GM06990 (cell line): ENCODE measurements at regions not wholly inside any gene's neighbourhood (a gene's known extent, or its start where the extent isn't known, plus 50 kb on each side); places are given as distances from the start of the nearest gene placed in this dataset.

ENCODE experiments used
- DNase-seq: peaks from one replicate; pipeline ENCODE4 v3.0.0-alpha.2; 2011; ENCODE audit not compliant: insufficient read length; ENCODE audit errors: extremely low read depth
- H3K27me3 ChIP-seq: replicated peaks from 2 replicates; pipeline ENCODE4 v1.6.0; 2011; ENCODE audit warnings: low read length; ENCODE audit not compliant: control insufficient read depth, insufficient read depth
- H3K36me3 ChIP-seq: 2 replicates; pipeline ENCODE4 v1.5.1; 2011; ENCODE audit warnings: low read length; ENCODE audit not compliant: control insufficient read depth, insufficient read depth
- H3K4me3 ChIP-seq: replicated peaks from 2 replicates; pipeline ENCODE4 v1.5.1; 2011; ENCODE audit warnings: low read depth, mild to moderate bottlenecking, control low read depth, low read length
- TF ChIP-seq, protein P1 (sequence below): IDR thresholded peaks from 2 replicates; pipeline ENCODE4 v1.5.1; 2011; ENCODE audit warnings: low read length, control low read depth, mild to moderate bottlenecking, inconsistent platforms; ENCODE audit not compliant: insufficient read depth, poor library complexity, severe bottlenecking

DNA sequence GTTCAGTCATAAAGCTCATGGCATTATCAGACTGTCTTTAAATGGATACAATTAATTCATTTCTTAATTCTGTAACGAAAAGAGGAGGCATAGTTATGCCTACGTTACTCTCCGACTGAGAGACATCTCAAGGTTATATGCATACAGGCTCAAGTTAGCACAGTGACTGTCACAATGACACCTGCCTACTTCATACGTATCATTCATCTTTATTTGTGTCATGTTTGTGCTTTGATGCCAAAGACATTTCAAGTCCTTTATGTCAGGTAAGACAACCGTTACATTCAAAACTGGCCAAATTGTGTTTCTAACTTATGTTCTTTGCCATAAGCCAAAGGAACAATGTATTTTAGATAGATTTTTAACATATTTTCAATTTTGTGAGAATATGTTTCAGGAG, 328.8 kb upstream of the NRG3 start:
- DNase-seq: no peak
- no peaks in the 10 kb centered on the region for H3K36me3 ChIP-seq
- H3K4me3 ChIP-seq: no peak overlapping the region
- TF ChIP-seq, protein P1, sequence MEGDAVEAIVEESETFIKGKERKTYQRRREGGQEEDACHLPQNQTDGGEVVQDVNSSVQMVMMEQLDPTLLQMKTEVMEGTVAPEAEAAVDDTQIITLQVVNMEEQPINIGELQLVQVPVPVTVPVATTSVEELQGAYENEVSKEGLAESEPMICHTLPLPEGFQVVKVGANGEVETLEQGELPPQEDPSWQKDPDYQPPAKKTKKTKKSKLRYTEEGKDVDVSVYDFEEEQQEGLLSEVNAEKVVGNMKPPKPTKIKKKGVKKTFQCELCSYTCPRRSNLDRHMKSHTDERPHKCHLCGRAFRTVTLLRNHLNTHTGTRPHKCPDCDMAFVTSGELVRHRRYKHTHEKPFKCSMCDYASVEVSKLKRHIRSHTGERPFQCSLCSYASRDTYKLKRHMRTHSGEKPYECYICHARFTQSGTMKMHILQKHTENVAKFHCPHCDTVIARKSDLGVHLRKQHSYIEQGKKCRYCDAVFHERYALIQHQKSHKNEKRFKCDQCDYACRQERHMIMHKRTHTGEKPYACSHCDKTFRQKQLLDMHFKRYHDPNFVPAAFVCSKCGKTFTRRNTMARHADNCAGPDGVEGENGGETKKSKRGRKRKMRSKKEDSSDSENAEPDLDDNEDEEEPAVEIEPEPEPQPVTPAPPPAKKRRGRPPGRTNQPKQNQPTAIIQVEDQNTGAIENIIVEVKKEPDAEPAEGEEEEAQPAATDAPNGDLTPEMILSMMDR: no peak
- no peaks in the 10 kb centered on the region for H3K27me3 ChIP-seq

DNA sequence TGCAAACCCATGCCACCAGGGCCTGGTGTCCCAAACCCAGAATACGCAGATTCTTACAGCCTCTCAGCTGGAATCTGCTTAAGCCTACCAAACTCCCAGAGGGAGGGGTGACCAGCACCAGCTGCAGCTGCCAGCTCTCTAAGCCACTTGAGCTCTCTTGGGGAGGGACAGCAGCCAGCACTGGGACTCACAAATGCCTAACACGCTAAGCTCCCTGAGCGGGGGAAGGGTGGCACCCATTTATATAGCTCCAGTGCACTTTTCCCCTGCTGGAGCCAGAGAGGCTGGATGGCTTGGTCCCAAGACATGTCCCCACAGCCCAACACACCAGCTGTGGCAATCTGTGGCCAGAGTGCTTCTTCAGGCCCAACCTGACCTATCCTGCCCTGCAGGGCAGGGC, 326.8 kb upstream of the NRG3 start:
- no peaks in the 10 kb centered on the region for H3K36me3 ChIP-seq
- no peaks in the 10 kb centered on the region for H3K27me3 ChIP-seq
- DNase-seq: no peak
- no peak overlapping the region for H3K4me3 ChIP-seq
- TF ChIP-seq, protein P1: no peak

DNA sequence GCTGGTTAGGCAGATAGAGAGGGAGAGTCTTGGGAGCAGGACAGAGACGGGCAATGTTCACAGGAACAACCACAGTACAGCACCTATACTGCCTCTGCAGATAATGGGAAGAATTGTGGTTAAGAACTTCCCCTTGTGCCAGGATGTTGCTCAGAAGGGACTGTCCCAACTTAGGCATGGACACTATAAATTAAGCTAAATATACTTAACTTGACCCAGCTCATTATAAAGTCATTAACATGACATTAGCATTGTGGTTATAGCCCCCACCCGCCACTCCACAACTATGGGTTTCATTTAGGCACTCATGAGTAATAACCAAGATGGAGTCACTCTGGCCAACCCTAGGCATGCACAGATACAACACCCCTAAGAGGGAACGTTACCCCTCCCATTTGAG, 310.9 kb upstream of the NRG3 start:
- Histone ChIP-seq H3K4me3 (no peak overlapping the region), H3K27me3 (no peaks in the 10 kb centered on the region), H3K36me3 (no peaks in the 10 kb centered on the region)
- TF ChIP-seq, protein P1: no peak
- no peak for DNase-seq

DNA sequence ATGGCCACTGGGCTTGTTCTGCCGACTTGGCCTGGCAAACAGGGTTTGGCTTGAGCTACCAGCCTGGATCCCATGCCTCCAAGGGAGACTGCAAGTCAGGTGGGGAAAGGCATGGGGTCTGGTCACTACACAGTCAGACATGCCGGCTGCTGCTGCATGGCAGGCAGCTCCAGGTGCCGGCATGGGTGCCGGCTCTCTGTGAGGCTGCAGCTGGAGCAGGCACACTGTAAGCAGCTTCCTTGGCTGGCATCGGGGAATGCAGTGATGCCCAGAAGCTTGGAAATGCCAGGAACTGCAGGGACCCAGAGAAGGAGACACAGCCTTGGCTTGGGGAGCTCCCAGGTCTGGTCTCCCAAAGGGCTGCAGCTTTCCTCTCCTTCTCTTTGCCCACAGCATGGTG, 305.5 kb upstream of the NRG3 start:
- TF ChIP-seq, protein P1: no peak
- no peak overlapping the region for H3K4me3 ChIP-seq
- DNase-seq: no peak
- no peaks in the 10 kb centered on the region for H3K27me3 ChIP-seq
- no peaks in the 10 kb centered on the region for H3K36me3 ChIP-seq

DNA sequence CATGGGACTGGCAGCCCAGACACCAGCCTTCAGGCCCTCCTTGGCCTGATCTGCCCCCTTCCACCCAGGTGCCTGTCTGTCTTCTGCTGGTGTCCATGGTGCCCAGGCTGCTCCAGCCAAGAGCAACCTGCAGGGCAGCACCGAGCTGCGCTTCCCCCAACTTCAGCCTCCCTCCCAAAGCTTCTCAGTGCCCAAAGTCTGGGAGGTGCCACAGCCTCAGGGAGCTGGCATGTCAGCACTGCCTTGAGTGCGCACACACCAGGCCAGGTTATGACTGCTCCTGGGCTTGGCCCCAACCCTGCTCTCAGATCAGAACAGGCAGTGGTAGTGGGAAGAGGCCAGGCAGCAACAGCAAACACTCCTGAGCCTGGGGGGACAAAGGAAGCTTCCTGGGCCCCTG, 304.6 kb upstream of the NRG3 start:
- Histone ChIP-seq H3K36me3 (no peaks in the 10 kb centered on the region), H3K4me3 (no peak overlapping the region), H3K27me3 (no peaks in the 10 kb centered on the region)
- DNase-seq: no peak
- TF ChIP-seq, protein P1: no peak
